HepG2 (cell line): ENCODE measurements at regions not wholly inside any gene's neighbourhood (a gene's known extent, or its start where the extent isn't known, plus 50 kb on each side); places are given as distances from the start of the nearest gene placed in this dataset.

Experiments used
- ATAC-seq: fragments of 200-7000 bp; cut with Tn5 transposase; 3 replicates; pipeline ENCODE4 v1.9.1; 2020; ENCODE audit warnings: mild to moderate bottlenecking, moderate library complexity
- BruUV-seq: library from RNA; stranded (reverse); fragments of 400-500 nt; replicated peaks from 2 replicates; lab custom pipeline; 2021; lab: Mats Ljungman, UMichigan
- CTCF ChIA-PET: fragments of 300-600 bp; formaldehyde crosslinking; extraction: SDS; loops from one replicate; lab custom pipeline; 2021; ENCODE audit warnings: low total read pairs, inconsistent platforms, low intra/inter-chr PET ratio; lab: Yijun Ruan, JAX
- POLR2A ChIA-PET: fragments of 350-600 bp; sonication (Branson Sonifier 250); formaldehyde crosslinking; loops from one replicate; lab custom pipeline; 2020; ENCODE audit warnings: antibody characterized with exemption, inconsistent platforms; lab: Yijun Ruan, JAX
- DNase-seq: peaks from one replicate; pipeline ENCODE4 v3.0.0-alpha.2; 2015; ENCODE audit warnings: low spot score
- FAIRE-seq: peaks from 3 replicates; lab custom pipeline; 2011; peaks lifted over from hg19 to GRCh38; lab: Jason Lieb, UNC
- H2AFZ ChIP-seq: one replicate; pipeline ENCODE4 v1.6.1; 2011; ENCODE audit warnings: low read length, inconsistent platforms
- H3K27ac ChIP-seq: fragments of 300-600 bp; 3 replicates; pipeline ENCODE4 v1.8.0; 2011; ENCODE audit warnings: mixed run types, mild to moderate bottlenecking, mixed read lengths, low read length, inconsistent platforms; ENCODE audit not compliant: insufficient read depth; ENCODE audit errors: extremely low read length
- H3K27me3 ChIP-seq, 2 experiments: fragments of 200-600 bp in 1 of 2; 2 replicates in 1 of 2; 3 replicates in 1 of 2; pipeline versions ENCODE4 v1.6.0 to v1.8.0; 2011; ENCODE audit warnings: low read length in 2 of 2, mild to moderate bottlenecking in 2 of 2, moderate library complexity in 2 of 2, inconsistent platforms in 1 of 2; ENCODE audit not compliant: insufficient read depth in 2 of 2, control insufficient read depth in 1 of 2
- H3K36me3 ChIP-seq, 2 experiments: fragments of 200-600 bp in 1 of 2; replicated peaks in 1 of 2; 2 replicates in 1 of 2; 3 replicates in 1 of 2; pipeline versions ENCODE4 v1.5.1 to v1.8.0; 2011; ENCODE audit warnings: low read length in 2 of 2, inconsistent platforms in 1 of 2; ENCODE audit not compliant: insufficient read depth in 2 of 2, control insufficient read depth in 1 of 2
- H3K4me1 ChIP-seq: 2 replicates; pipeline ENCODE4 v1.5.1; 2012; ENCODE audit warnings: low read length, inconsistent platforms; ENCODE audit not compliant: insufficient read depth
- H3K4me2 ChIP-seq: 2 replicates; pipeline ENCODE4 v1.6.0; 2011; ENCODE audit warnings: low read depth, low read length, inconsistent platforms
- H3K4me3 ChIP-seq, 3 experiments: fragments of 200-600 bp in 1 of 3; sonication (generic), shearing (Covaris generic) in 1 of 3; replicated peaks in 1 of 3; 2 replicates each; pipeline ENCODE4 v1.5.1; 2011 to 2016; ENCODE audit warnings: low read length in 3 of 3, inconsistent platforms in 2 of 3, low read depth in 2 of 3, mild to moderate bottlenecking in 2 of 3, control low read depth in 1 of 3, mixed read lengths in 1 of 3; ENCODE audit not compliant: insufficient read depth in 1 of 3
- H3K79me2 ChIP-seq: one replicate; pipeline ENCODE4 v1.6.1; 2011; ENCODE audit warnings: low read length, inconsistent platforms; ENCODE audit not compliant: insufficient read depth
- H3K9ac ChIP-seq: 2 replicates; pipeline ENCODE4 v1.6.0; 2011; ENCODE audit warnings: mild to moderate bottlenecking, low read depth, low read length, inconsistent platforms; ENCODE audit not compliant: insufficient read depth
- H3K9me3 ChIP-seq: 2 replicates; pipeline ENCODE4 v1.5.1; 2012; ENCODE audit warnings: mild to moderate bottlenecking, low read length
- H4K20me1 ChIP-seq: 2 replicates; pipeline ENCODE4 v1.6.0; 2011; ENCODE audit warnings: inconsistent platforms, mild to moderate bottlenecking, low read length, moderate library complexity; ENCODE audit not compliant: insufficient read depth
- CBFB ChIP-seq: sonication (generic); formaldehyde crosslinking; IDR thresholded peaks from 2 replicates; pipeline ENCODE4 v1.4.0; 2020; ENCODE audit warnings: missing genetic modification reagents
- HCFC1 ChIP-seq: fragments of 150-350 bp; IDR thresholded peaks from 2 replicates; pipeline ENCODE4 v1.6.1; 2014; ENCODE audit warnings: low read depth, low read length
- TCF7 ChIP-seq: sonication (generic); IDR thresholded peaks from 2 replicates; pipeline ENCODE4 v1.6.1; 2016; ENCODE audit warnings: antibody characterized with exemption, low read depth
- ZNF138 ChIP-seq: sonication (generic); formaldehyde crosslinking; IDR thresholded peaks from 2 replicates; pipeline ENCODE4 v1.5.0; 2020; ENCODE audit warnings: mild to moderate bottlenecking, low read depth, missing genetic modification reagents
- ZNF337 ChIP-seq: sonication (generic); formaldehyde crosslinking; IDR thresholded peaks from 2 replicates; pipeline ENCODE4 v1.5.1; 2020; ENCODE audit warnings: missing genetic modification reagents, low read depth, mild to moderate bottlenecking, borderline replicate concordance
- ZNF530 ChIP-seq: sonication (generic); formaldehyde crosslinking; IDR thresholded peaks from 2 replicates; pipeline ENCODE4 v1.5.0; 2020; ENCODE audit warnings: low read depth, mild to moderate bottlenecking, missing genetic modification reagents
- ZNF562 ChIP-seq: sonication (generic); formaldehyde crosslinking; IDR thresholded peaks from 2 replicates; pipeline ENCODE4 v1.8.0; 2022; ENCODE audit warnings: missing genetic modification reagents, borderline replicate concordance
- WGBS: methylation state at CpG from one replicate; pipeline ENCODE4 v1.1.6; 2017; ENCODE audit warnings: low lambda C conversion rate; 5-methylcytosine and 5-hydroxymethylcytosine counted together
- in situ Hi-C: cut with HindIII; loops from 2 replicates; pipeline ENCODE4 v1.10.0; 2017; ENCODE audit warnings: low pct_unique_long_range_greater_than_20kb; ENCODE audit not compliant: extremely low pct_ligation_motif_present
- intact Hi-C: fragments of 100-400 bp; cut with micrococcal nuclease; formaldehyde crosslinking; loops from one replicate; pipeline ENCODE4 v1.10.0; 2022; ENCODE audit not compliant: unreplicated experiment
- TF ChIP-seq, protein P1 (sequence below): IDR thresholded peaks from 2 replicates; pipeline ENCODE4 v1.6.1; 2016; ENCODE audit warnings: mild to moderate bottlenecking, missing biosample characterization, missing genetic modification reagents
- TF ChIP-seq, protein P2 (sequence below): sonication (generic); formaldehyde crosslinking; IDR thresholded peaks from 2 replicates; pipeline ENCODE4 v1.4.0; 2020; ENCODE audit warnings: mild to moderate bottlenecking, low read depth, missing genetic modification reagents

GRCh38 chr13:53215563-53215962 is 186.9 kb downstream of the OLFM4 start (continued):
- TF ChIP-seq ZNF562 (CRISPR knock-in tag) = no peak
- TF ChIP-seq, all 625 proteins: peak for 0

DNA sequence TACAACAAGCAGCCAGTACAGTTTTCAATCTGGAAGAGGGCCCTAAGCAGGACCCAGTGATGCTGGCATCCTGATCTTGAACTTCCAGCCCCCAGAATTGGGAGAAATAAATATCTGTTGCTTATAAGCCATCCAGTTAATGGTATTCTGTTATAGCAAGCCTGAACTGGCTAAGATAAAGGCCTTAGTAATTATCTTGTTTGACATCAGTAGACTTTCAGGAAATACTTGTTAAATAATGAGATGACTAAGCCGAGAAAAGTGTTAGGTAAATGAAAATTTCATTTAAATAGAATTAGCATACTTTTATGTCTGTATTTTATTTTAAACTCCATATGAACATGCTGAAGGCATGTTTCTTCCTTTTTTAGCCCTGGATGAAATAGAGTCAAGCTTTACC is 188.2 kb downstream of the OLFM4 start:
- POLR2A ChIA-PET = no interaction called here
- H3K4me1 ChIP-seq = no peaks in the 10 kb centered on the region
- no peak overlapping the region for H3K4me2 ChIP-seq
- no peaks in the 10 kb centered on the region for H3K27me3 ChIP-seq
- no peaks in the 10 kb centered on the region for H3K79me2 ChIP-seq
- ATAC-seq (no peak), FAIRE-seq (no peak), DNase-seq (no peak)
- H2AFZ ChIP-seq = no peak overlapping the region
- 0% methylated on average over 1 of the region's 1 CpG for WGBS
- intact Hi-C loops = no loop called here
- no peaks in the 10 kb centered on the region for H4K20me1 ChIP-seq
- H3K9me3 ChIP-seq = no peaks in the 10 kb centered on the region
- TF ChIP-seq CBFB (CRISPR knock-in tag) (no peak), HCFC1 (no peak), ZNF337 (CRISPR knock-in tag) (no peak), ZNF138 (CRISPR knock-in tag) (no peak), ZNF530 (CRISPR knock-in tag) (no peak), TCF7 (no peak)
- TF ChIP-seq, protein P1, sequence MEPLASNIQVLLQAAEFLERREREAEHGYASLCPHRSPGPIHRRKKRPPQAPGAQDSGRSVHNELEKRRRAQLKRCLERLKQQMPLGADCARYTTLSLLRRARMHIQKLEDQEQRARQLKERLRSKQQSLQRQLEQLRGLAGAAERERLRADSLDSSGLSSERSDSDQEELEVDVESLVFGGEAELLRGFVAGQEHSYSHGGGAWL = no peak
- TF ChIP-seq, protein P2, sequence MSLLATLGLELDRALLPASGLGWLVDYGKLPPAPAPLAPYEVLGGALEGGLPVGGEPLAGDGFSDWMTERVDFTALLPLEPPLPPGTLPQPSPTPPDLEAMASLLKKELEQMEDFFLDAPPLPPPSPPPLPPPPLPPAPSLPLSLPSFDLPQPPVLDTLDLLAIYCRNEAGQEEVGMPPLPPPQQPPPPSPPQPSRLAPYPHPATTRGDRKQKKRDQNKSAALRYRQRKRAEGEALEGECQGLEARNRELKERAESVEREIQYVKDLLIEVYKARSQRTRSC (CRISPR knock-in tag) = no peak
- TF ChIP-seq, all 625 proteins: peak for 0
- CTCF ChIA-PET = no interaction called here
- Histone ChIP-seq H3K27ac (no peak overlapping the region), H3K36me3 (no peaks in the 10 kb centered on the region), H3K9ac (no peak overlapping the region), H3K4me3 (no peak overlapping the region)
- in situ Hi-C loops = no loop called here
- no TSS peak for BruUV-seq
